Peyer's patch (tissue), 4 donors: ENCODE measurements at regions not wholly inside any gene's neighbourhood (a gene's known extent, or its start where the extent isn't known, plus 50 kb on each side); places are given as distances from the start of the nearest gene placed in this dataset.

Experiments used
- CTCF ChIP-seq, 6 experiments: fragments of 450-650 bp in 4 of 6; fragments of 200-600 bp in 2 of 6; sonication (generic) in 1 of 6; IDR thresholded peaks; one replicate each; pipeline ENCODE4 v1.5.1; 2017 to 2019; ENCODE audit warnings: antibody characterized with exemption in 6 of 6, mild to moderate bottlenecking in 3 of 6, moderate library complexity in 1 of 6
- POLR2A ChIP-seq, 2 donors: fragments of 450-650 bp; IDR thresholded peaks; one replicate each; pipeline ENCODE4 v1.5.1; 2017; ENCODE audit warnings: antibody characterized with exemption in 2 of 2, mild to moderate bottlenecking in 2 of 2, moderate library complexity in 2 of 2

DNA sequence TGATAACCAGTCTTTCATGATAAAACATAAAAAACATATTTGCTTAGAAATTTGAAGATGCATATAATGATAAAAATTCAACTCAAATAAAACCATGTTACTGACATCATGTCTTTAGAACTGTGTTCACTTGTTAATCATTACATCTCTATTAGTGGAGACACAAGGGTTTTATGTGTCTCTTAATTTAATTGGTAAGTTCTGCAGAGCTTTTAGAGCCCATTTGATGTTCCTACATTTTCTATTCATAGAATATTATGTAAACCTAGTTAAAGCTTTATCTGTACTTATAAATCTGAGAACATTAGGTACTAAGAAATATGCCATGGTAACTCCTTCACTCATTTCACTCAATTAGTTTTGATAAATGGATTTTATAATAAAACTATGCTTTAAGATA, 285.4 kb downstream of the SLCO4C1 start:
- TF ChIP-seq CTCF (IDR thresholded peaks at IDR 0.05) = no peak
- no peak for TF ChIP-seq POLR2A (IDR thresholded peaks at IDR 0.05)
